Activated CD8-positive, alpha-beta memory T cell treated with anti-CD3 and anti-CD28 coated beads, Interleukin-2, amount 10 ng/mL, durations not matched to agents 7 days and 5 days (primary cell): ENCODE measurements at regions not wholly inside any gene's neighbourhood (a gene's known extent, or its start where the extent isn't known, plus 50 kb on each side); places are given as distances from the start of the nearest gene placed in this dataset.

Source experiments
- ATAC-seq: fragments of 150-1000 bp; cut with Tn5 transposase; one replicate; pipeline ENCODE4 v1.10.0; 2021; ENCODE audit warnings: moderate library complexity
- CTCF ChIA-PET: fragments of 350-600 bp; sonication (Branson Sonifier 250); formaldehyde crosslinking; loops from one replicate; lab custom pipeline; 2021; ENCODE audit warnings: antibody characterized with exemption; lab: Charles Lee
- DNase-seq: peaks from one replicate; pipeline ENCODE4 v3.0.0-alpha.2; 2020
- H3K27ac Mint-ChIP-seq: one replicate; pipeline ENCODE4 v1.8.0; 2021; ENCODE audit warnings: mild to moderate bottlenecking, mixed read lengths
- H3K27me3 Mint-ChIP-seq: one replicate; pipeline ENCODE4 v1.8.0; 2021; ENCODE audit warnings: mixed read lengths
- H3K36me3 Mint-ChIP-seq: one replicate; pipeline ENCODE4 v1.8.0; 2021; ENCODE audit warnings: mild to moderate bottlenecking, mixed read lengths
- H3K4me1 Mint-ChIP-seq: one replicate; pipeline ENCODE4 v1.8.0; 2021; ENCODE audit warnings: mixed read lengths
- H3K4me3 Mint-ChIP-seq: one replicate; pipeline ENCODE4 v1.8.0; 2021; ENCODE audit warnings: mild to moderate bottlenecking, moderate library complexity, mixed read lengths
- H3K9me3 Mint-ChIP-seq: one replicate; pipeline ENCODE4 v1.8.0; 2022; ENCODE audit warnings: low read depth, mixed read lengths

DNA sequence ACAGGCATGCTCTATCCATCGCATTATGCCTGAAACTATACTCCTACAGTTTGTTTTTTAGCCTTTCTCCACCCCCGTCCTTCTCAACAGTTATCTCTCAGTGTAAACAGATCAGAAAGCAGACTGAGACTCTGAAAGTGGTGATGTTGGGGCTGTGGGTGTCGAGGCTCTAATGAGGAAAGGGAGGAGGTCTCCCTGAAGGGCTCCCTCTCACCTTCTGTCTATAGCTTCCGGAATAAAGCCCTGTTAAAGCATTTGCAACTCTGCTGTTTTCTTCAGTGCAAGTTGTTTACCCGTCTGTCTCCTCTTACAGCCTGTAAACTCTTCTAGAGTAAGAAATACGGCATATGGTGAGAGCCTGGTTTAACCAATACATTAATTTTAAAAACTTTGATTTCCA lies 136.7 kb upstream of the SYT4 start:
- H3K36me3 Mint-ChIP-seq: no peaks in the 10 kb centered on the region
- no peak overlapping the region for H3K27ac Mint-ChIP-seq
- CTCF ChIA-PET: no interaction called here

DNA sequence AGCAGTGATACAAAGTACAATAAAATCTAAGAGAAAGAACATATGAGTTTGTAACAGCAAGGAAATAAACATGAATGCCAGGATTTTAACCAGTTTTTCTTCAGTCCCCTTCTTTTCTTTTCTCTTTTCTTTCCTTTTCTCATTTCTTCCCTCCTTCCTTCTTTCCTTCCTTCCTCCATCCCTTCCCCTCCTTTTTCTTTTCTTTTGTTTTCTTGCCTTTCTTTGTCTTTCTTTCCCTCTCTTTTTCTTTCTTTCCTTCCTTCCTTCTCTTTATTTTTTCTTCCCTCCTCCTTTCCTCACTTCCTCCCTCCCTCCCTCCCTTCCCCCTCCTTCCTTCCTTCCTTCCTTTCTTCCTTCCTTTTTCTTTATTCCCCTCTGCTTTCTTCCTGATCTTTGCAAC lies 142.8 kb upstream of the SYT4 start:
- Mint-ChIP-seq H3K27ac (no peak overlapping the region), H3K9me3 (peaks cover 2% of the 10 kb centered on the region), H3K4me3 (no peak overlapping the region), H3K27me3 (no peaks in the 10 kb centered on the region), H3K36me3 (no peaks in the 10 kb centered on the region), H3K4me1 (no peaks in the 10 kb centered on the region)
- CTCF ChIA-PET: no interaction called here
- ATAC-seq (no peak), DNase-seq (no peak)

More for the DNA sequence above, 136.7 kb upstream of the SYT4 start:
- DNase-seq (no peak), ATAC-seq (no peak)
- no peaks in the 10 kb centered on the region for H3K9me3 Mint-ChIP-seq
- no peak overlapping the region for H3K4me3 Mint-ChIP-seq
- no peaks in the 10 kb centered on the region for H3K4me1 Mint-ChIP-seq
- no peaks in the 10 kb centered on the region for H3K27me3 Mint-ChIP-seq

GRCh38 chr18:43420950-43421349 lies 143.7 kb upstream of the SYT4 start:
- H3K4me3 Mint-ChIP-seq: no peak overlapping the region
- H3K27ac Mint-ChIP-seq: no peak overlapping the region
- H3K36me3 Mint-ChIP-seq: no peaks in the 10 kb centered on the region
- no peaks in the 10 kb centered on the region for H3K4me1 Mint-ChIP-seq
- DNase-seq: no peak
- no peaks in the 10 kb centered on the region for H3K27me3 Mint-ChIP-seq
- CTCF ChIA-PET: no interaction called here
- peaks cover 3% of the 10 kb centered on the region for H3K9me3 Mint-ChIP-seq
- no peak for ATAC-seq

DNA sequence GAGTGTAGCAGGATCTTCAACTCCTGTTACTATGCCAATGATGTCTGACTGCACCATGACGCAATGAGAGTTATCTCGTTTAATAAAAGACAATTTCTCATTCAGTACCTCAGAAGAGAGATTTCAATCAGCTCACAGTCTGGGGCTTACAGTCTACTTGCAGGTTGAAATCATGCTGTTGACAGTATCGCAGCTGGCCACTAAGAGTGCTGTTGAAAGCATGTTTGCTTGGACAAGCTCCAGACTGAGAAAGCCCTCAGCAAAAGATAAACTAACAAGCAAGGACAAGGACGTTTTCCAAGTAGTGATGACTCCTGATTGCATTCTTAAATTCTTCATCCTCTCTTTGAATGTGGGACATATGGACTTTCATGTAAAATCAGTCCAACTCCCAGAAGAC lies 145.2 kb upstream of the SYT4 start:
- CTCF ChIA-PET: no interaction called here
- no peaks in the 10 kb centered on the region for H3K36me3 Mint-ChIP-seq
- no peaks in the 10 kb centered on the region for H3K4me1 Mint-ChIP-seq
- no peaks in the 10 kb centered on the region for H3K27me3 Mint-ChIP-seq
- DNase-seq: no peak
- H3K4me3 Mint-ChIP-seq: no peak overlapping the region
- H3K9me3 Mint-ChIP-seq: peaks cover 4% of the 10 kb centered on the region
- H3K27ac Mint-ChIP-seq: no peak overlapping the region
- ATAC-seq: no peak

DNA sequence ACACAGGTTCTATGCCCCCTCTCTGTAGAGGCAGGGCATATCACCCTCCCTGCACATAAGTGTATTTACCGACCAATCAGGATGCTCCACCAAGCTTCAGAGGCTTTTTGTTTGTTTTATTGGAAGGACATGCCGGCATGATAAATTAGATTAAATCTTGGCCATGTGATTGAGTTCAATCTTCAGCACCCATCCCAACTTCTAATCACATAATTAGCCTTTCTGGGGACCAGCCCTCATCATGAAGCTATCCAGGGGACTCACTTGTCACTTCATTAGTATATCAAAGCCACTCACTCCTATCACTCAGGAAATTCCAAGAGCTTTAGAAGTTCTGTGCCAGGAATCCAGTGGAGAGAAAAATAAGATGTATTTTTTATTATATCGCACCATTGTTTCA lies 158.6 kb upstream of the SYT4 start:
- Mint-ChIP-seq H3K27me3 (no peaks in the 10 kb centered on the region), H3K4me1 (no peaks in the 10 kb centered on the region)
- CTCF ChIA-PET: no interaction called here

DNA sequence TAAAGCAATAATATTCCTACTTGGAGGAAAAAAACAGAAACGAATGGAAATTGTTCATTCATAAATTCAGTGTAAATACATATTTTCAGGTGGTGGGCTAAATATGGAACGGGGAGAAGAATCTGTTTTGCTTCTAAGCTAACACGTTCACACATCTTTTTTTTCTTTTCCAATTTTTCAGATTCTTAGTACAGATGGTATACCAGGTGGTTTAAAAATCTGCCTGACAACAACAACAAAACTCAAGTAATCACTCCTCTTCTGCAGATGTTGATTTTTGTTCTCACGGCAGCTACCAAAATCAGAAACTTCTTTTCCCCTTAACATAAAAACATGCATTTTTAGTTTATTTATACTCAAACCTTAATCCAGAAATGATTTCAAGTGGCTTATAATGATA lies 164.8 kb upstream of the SYT4 start:
- Mint-ChIP-seq H3K27me3 (no peaks in the 10 kb centered on the region), H3K36me3 (no peaks in the 10 kb centered on the region)

More for the DNA sequence above, 158.6 kb upstream of the SYT4 start:
- H3K9me3 Mint-ChIP-seq: peaks cover 7% of the 10 kb centered on the region
- H3K27ac Mint-ChIP-seq: no peak overlapping the region
- no peak overlapping the region for H3K4me3 Mint-ChIP-seq
- no peak for ATAC-seq
- DNase-seq: no peak
- no peaks in the 10 kb centered on the region for H3K36me3 Mint-ChIP-seq

DNA sequence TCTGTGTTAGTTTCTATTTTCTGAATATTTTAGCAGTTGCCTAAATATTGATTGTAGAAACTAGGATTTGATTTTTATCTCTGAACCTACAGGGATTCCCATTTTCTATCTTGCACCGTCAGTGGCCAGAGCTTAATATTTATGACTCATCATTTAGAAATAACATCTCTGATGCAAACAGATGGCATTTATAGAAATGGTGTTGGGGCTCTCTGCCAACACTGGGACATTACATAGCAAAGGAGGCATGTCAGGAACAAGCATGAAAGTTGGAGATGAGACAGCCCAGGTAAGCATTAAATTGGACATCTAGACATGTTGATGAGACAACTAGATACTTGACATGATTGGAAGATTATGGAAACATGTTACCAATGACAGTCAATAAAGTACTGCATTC lies 165.3 kb upstream of the SYT4 start:
- ATAC-seq: no peak
- no peaks in the 10 kb centered on the region for H3K4me1 Mint-ChIP-seq
- H3K4me3 Mint-ChIP-seq: no peak overlapping the region
- no peaks in the 10 kb centered on the region for H3K27me3 Mint-ChIP-seq
- H3K36me3 Mint-ChIP-seq: no peaks in the 10 kb centered on the region
- H3K27ac Mint-ChIP-seq: no peak overlapping the region
- CTCF ChIA-PET: no interaction called here
- DNase-seq: no peak
- H3K9me3 Mint-ChIP-seq: peaks cover 2% of the 10 kb centered on the region

More for the DNA sequence above, 164.8 kb upstream of the SYT4 start:
- Mint-ChIP-seq H3K4me1 (no peaks in the 10 kb centered on the region), H3K27ac (no peak overlapping the region), H3K4me3 (no peak overlapping the region), H3K9me3 (peaks cover 4% of the 10 kb centered on the region)
- DNase-seq (no peak), ATAC-seq (no peak)
- CTCF ChIA-PET: no interaction called here

- H3K9me3 Mint-ChIP-seq: peaks cover 13% of the 10 kb centered on the region
- H3K27ac Mint-ChIP-seq: no peak overlapping the region
- H3K4me1 Mint-ChIP-seq: no peaks in the 10 kb centered on the region
- ATAC-seq (no peak), DNase-seq (no peak)
- CTCF ChIA-PET: no interaction called here
- H3K36me3 Mint-ChIP-seq: no peaks in the 10 kb centered on the region
- H3K27me3 Mint-ChIP-seq: no peaks in the 10 kb centered on the region
- no peak overlapping the region for H3K4me3 Mint-ChIP-seq
These were observed 188.2 kb upstream of the SYT4 start for GRCh38 chr18:43465483-43465882.

- ATAC-seq: no peak
- Mint-ChIP-seq H3K36me3 (no peaks in the 10 kb centered on the region), H3K27me3 (no peaks in the 10 kb centered on the region), H3K4me1 (no peaks in the 10 kb centered on the region), H3K9me3 (peaks cover 2% of the 10 kb centered on the region), H3K4me3 (no peak overlapping the region), H3K27ac (no peak overlapping the region)
- DNase-seq: no peak
- CTCF ChIA-PET: no interaction called here
These were observed 194.6 kb upstream of the SYT4 start for GRCh38 chr18:43471873-43472272.

GRCh38 chr18:43481069-43481468 lies 203.8 kb upstream of the SYT4 start:
- Mint-ChIP-seq H3K36me3 (no peaks in the 10 kb centered on the region), H3K27me3 (no peaks in the 10 kb centered on the region), H3K4me3 (no peak overlapping the region), H3K27ac (no peak overlapping the region), H3K4me1 (no peaks in the 10 kb centered on the region), H3K9me3 (peaks cover 6% of the 10 kb centered on the region)
- ATAC-seq (no peak), DNase-seq (no peak)
- CTCF ChIA-PET: no interaction called here

- H3K27me3 Mint-ChIP-seq: no peaks in the 10 kb centered on the region
- no peak for ATAC-seq
- H3K27ac Mint-ChIP-seq: no peak overlapping the region
- H3K4me1 Mint-ChIP-seq: no peaks in the 10 kb centered on the region
- CTCF ChIA-PET: no interaction called here
- no peaks in the 10 kb centered on the region for H3K36me3 Mint-ChIP-seq
- peaks cover 11% of the 10 kb centered on the region for H3K9me3 Mint-ChIP-seq
- no peak for DNase-seq
- no peak overlapping the region for H3K4me3 Mint-ChIP-seq
These were observed 204.8 kb upstream of the SYT4 start for GRCh38 chr18:43482136-43482535.

DNA sequence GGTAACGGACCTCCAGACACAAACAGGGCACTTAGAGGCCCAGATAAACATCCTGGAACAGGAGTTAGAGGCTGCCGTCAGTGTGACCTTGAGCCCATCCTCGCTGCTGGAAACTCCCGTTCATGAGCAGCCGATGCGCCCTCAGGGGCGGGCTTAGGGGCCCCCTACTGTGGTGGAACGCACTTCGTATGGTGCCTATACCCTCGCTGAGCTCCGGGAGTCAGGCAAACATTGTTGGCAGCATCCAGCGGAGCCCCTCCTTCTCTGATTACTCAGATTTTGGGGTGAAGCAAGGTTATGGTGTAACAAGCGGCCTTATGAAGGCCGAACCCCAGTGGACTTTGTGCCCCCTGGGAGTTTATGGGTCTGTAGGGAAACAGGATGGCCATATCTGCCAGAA lies 205.3 kb upstream of the SYT4 start:
- Mint-ChIP-seq H3K27me3 (no peaks in the 10 kb centered on the region), H3K4me3 (no peak overlapping the region), H3K9me3 (peaks cover 11% of the 10 kb centered on the region), H3K36me3 (no peaks in the 10 kb centered on the region), H3K4me1 (no peaks in the 10 kb centered on the region), H3K27ac (no peak overlapping the region)
- CTCF ChIA-PET: no interaction called here
- no peak for DNase-seq
- ATAC-seq: no peak

DNA sequence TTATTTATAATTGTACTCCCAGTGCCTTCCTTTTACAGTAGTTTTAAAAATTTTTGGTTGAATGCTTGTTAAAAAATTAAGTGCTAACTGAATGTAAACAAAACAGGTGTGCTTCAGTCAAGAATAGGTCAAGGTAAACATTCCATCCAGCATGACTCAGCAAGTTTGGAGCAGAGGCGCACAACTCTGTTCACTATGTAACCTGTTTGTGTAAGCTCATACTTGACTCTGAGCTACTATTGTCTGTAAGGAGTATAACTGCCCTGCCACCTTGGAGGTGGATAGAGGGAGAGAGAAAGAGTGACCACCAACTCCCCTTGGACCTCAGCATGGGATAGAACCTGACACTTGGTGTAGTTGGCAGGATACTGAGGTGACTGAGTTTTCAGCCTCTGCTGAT lies 207.4 kb upstream of the SYT4 start:
- ATAC-seq: no peak
- H3K27me3 Mint-ChIP-seq: no peaks in the 10 kb centered on the region

GRCh38 chr18:43485545-43485963 lies 208.3 kb upstream of the SYT4 start:
- ATAC-seq (no peak), DNase-seq (no peak)
- Mint-ChIP-seq H3K4me1 (no peaks in the 10 kb centered on the region), H3K27me3 (no peaks in the 10 kb centered on the region), H3K9me3 (peaks cover 11% of the 10 kb centered on the region), H3K36me3 (no peaks in the 10 kb centered on the region), H3K4me3 (no peak overlapping the region), H3K27ac (no peak overlapping the region)
- CTCF ChIA-PET: no interaction called here

More for the DNA sequence above, 207.4 kb upstream of the SYT4 start:
- Mint-ChIP-seq H3K4me3 (no peak overlapping the region), H3K27ac (no peak overlapping the region), H3K36me3 (no peaks in the 10 kb centered on the region), H3K4me1 (no peaks in the 10 kb centered on the region), H3K9me3 (peaks cover 11% of the 10 kb centered on the region)
- CTCF ChIA-PET: no interaction called here
- no peak for DNase-seq

DNA sequence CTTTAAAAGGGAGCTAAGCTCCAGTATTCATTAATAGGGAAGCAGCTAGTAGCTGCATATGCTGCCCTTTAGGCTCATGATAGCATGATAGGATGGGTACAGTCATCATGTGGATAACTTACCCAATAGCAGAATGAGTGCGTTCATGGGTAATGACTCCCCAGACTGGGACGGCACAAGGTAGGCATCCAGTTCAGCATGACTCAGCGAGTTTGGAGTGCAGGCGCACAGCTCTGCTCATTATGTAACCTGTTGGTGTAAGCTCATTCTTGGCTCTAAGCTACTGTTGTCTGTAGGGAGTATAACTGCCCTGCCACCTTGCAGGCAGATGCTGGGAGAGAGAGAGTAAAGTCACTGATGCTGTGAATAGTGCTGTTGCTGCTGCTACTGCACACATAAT lies 209.2 kb upstream of the SYT4 start:
- Mint-ChIP-seq H3K9me3 (peaks cover 9% of the 10 kb centered on the region), H3K27me3 (no peaks in the 10 kb centered on the region), H3K4me3 (no peak overlapping the region), H3K27ac (no peak overlapping the region), H3K4me1 (no peaks in the 10 kb centered on the region), H3K36me3 (no peaks in the 10 kb centered on the region)
- DNase-seq (no peak), ATAC-seq (no peak)
- CTCF ChIA-PET: no interaction called here
